ENCODE measurements at regions not wholly inside any gene's neighbourhood (a gene's known extent, or its start where the extent isn't known, plus 50 kb on each side); places are given as distances from the start of the nearest gene placed in this dataset.

- TF ChIP-seq CTCF (IDR thresholded peaks at IDR 0.05; ENCODE audit: poor library complexity, severe bottlenecking) (no peak), EP300 (conservative IDR thresholded peaks at IDR 0.05; ENCODE audit: poor library complexity, severe bottlenecking) (no peak), REST (IDR thresholded peaks at IDR 0.05; ENCODE audit: borderline replicate concordance) (no peak), EZH2 (IDR thresholded peaks at IDR 0.05; ENCODE audit: borderline replicate concordance, insufficient read depth, low read length, poor library complexity, severe bottlenecking) (no peak), POLR2AphosphoS5 (IDR thresholded peaks at IDR 0.05) (no peak)
Measured at GRCh38 chr16:79503511-79503910, 97.0 kb downstream of the MAF start.

All from neural cell (in vitro differentiated cells).